ENCODE measurements at regions not wholly inside any gene's neighbourhood (a gene's known extent, or its start where the extent isn't known, plus 50 kb on each side); places are given as distances from the start of the nearest gene placed in this dataset.

GRCh38 chr3:110066206-110066605 lies 728.9 kb upstream of the DPPA4 start:
- TF ChIP-seq POLR2A (IDR thresholded peaks at IDR 0.05; ENCODE audit: low read length) = no peak
- no peak for TF ChIP-seq GATA1 (IDR thresholded peaks at IDR 0.05; ENCODE audit: low read depth, low read length)

All from erythroblast (primary cell).